CD14-positive monocyte (primary cell): ENCODE measurements at regions not wholly inside any gene's neighbourhood (a gene's known extent, or its start where the extent isn't known, plus 50 kb on each side); places are given as distances from the start of the nearest gene placed in this dataset.

Experiments used
- DNase-seq, 3 donors: peaks; one replicate each; pipeline ENCODE4 v3.0.0-alpha.2; 2011 to 2022
- H2AFZ ChIP-seq: 2 replicates; pipeline ENCODE4 v1.6.0; 2012; ENCODE audit warnings: mild to moderate bottlenecking, low read depth, low read length, inconsistent platforms; ENCODE audit not compliant: insufficient read depth, poor library complexity, severe bottlenecking
- H3K27ac ChIP-seq, 2 donors: 1 replicate in 1 of 2; 2 replicates in 1 of 2; pipeline ENCODE4 v1.5.1; 2012 to 2013; ENCODE audit warnings: low read length in 2 of 2, control low read depth in 1 of 2, inconsistent platforms in 1 of 2, low read depth in 1 of 2, mild to moderate bottlenecking in 1 of 2
- H3K27me3 ChIP-seq, 2 donors: one replicate each; pipeline versions ENCODE4 v1.6.0 to v1.6.1; 2011 to 2013; ENCODE audit warnings: low read length in 2 of 2; ENCODE audit not compliant: control insufficient read depth in 2 of 2, insufficient read depth in 2 of 2
- H3K36me3 ChIP-seq, 2 donors: replicated peaks in 1 of 2; 1 replicate in 1 of 2; 2 replicates in 1 of 2; pipeline versions ENCODE4 v1.5.1 to v1.6.1; 2012 to 2013; ENCODE audit warnings: low read length in 2 of 2, control low read depth in 1 of 2, inconsistent platforms in 1 of 2, mild to moderate bottlenecking in 1 of 2; ENCODE audit not compliant: insufficient read depth in 2 of 2, control insufficient read depth in 1 of 2
- H3K4me1 ChIP-seq, 2 donors: 1 replicate in 1 of 2; 2 replicates in 1 of 2; pipeline versions ENCODE4 v1.5.1 to v1.6.1; 2012 to 2013; ENCODE audit warnings: low read length in 2 of 2, control low read depth in 1 of 2, inconsistent platforms in 1 of 2, mild to moderate bottlenecking in 1 of 2, moderate library complexity in 1 of 2; ENCODE audit not compliant: insufficient read depth in 2 of 2, control insufficient read depth in 1 of 2
- H3K4me2 ChIP-seq: replicated peaks from 2 replicates; pipeline ENCODE3; 2012; ENCODE audit warnings: low read length, moderate library complexity, mild to moderate bottlenecking; ENCODE audit not compliant: poor library complexity, severe bottlenecking; ENCODE audit errors: extremely low read depth
- H3K4me3 ChIP-seq, 3 experiments: fragments of 200-600 bp in 1 of 3; sonication (generic) in 1 of 3; replicated peaks in 1 of 3; 1 replicate in 2 of 3; 2 replicates in 1 of 3; pipeline ENCODE4 v1.5.1; 2011 to 2013; ENCODE audit warnings: low read length in 3 of 3, mild to moderate bottlenecking in 3 of 3, control low read depth in 2 of 3, low read depth in 2 of 3, inconsistent platforms in 1 of 3, moderate library complexity in 1 of 3
- H3K79me2 ChIP-seq: 2 replicates; pipeline ENCODE4 v1.6.0; 2012; ENCODE audit warnings: mild to moderate bottlenecking, control low read depth, inconsistent platforms, low read length, moderate library complexity; ENCODE audit not compliant: insufficient read depth
- H3K9ac ChIP-seq: 2 replicates; pipeline ENCODE4 v1.6.0; 2017; ENCODE audit warnings: low read length, mild to moderate bottlenecking; ENCODE audit not compliant: insufficient read depth, poor library complexity, severe bottlenecking
- H3K9me3 ChIP-seq, 2 donors: replicated peaks in 1 of 2; 1 replicate in 1 of 2; 2 replicates in 1 of 2; pipeline versions ENCODE4 v1.5.1 to v1.6.1; 2012 to 2013; ENCODE audit warnings: low read length in 2 of 2, control low read depth in 1 of 2; ENCODE audit not compliant: control insufficient read depth in 1 of 2, insufficient read depth in 1 of 2
- H4K20me1 ChIP-seq: 2 replicates; pipeline ENCODE4 v1.6.0; 2012; ENCODE audit warnings: mild to moderate bottlenecking, low read length, control low read depth, moderate library complexity; ENCODE audit not compliant: insufficient read depth
- H3K27ac Mint-ChIP-seq, 7 donors: one replicate each; pipeline ENCODE4 v1.8.0; 2020; ENCODE audit warnings: mild to moderate bottlenecking in 7 of 7, mixed read lengths in 7 of 7, moderate library complexity in 6 of 7, inconsistent platforms in 2 of 7
- H3K27me3 Mint-ChIP-seq, 3 donors: one replicate each; pipeline ENCODE4 v1.8.0; 2021 to 2022; ENCODE audit warnings: low read depth in 3 of 3, mild to moderate bottlenecking in 3 of 3, mixed read lengths in 3 of 3, moderate library complexity in 3 of 3, inconsistent platforms in 1 of 3
- H3K36me3 Mint-ChIP-seq, 2 donors: one replicate each; pipeline ENCODE4 v1.8.0; 2020; ENCODE audit warnings: mixed read lengths in 2 of 2, inconsistent platforms in 1 of 2, mild to moderate bottlenecking in 1 of 2
- H3K4me1 Mint-ChIP-seq: one replicate; pipeline ENCODE4 v1.8.0; 2020; ENCODE audit warnings: mild to moderate bottlenecking, mixed read lengths
- H3K4me3 Mint-ChIP-seq, 2 donors: one replicate each; pipeline ENCODE4 v1.8.0; 2020; ENCODE audit warnings: mild to moderate bottlenecking in 2 of 2, mixed read lengths in 2 of 2, moderate library complexity in 1 of 2
- H3K9me3 Mint-ChIP-seq, 7 donors: one replicate each; pipeline ENCODE4 v1.8.0; 2020 to 2022; ENCODE audit warnings: mixed read lengths in 7 of 7, mild to moderate bottlenecking in 6 of 7, moderate library complexity in 6 of 7, inconsistent platforms in 2 of 7
- WGBS: methylation state at CpG from one replicate; pipeline ENCODE4 v1.1.5; 2013; ENCODE audit warnings: missing lambda C conversion rate; ENCODE audit not compliant: insufficient coverage; 5-methylcytosine and 5-hydroxymethylcytosine counted together
- intact Hi-C, 2 donors: fragments of 100-400 bp; cut with micrococcal nuclease; formaldehyde crosslinking; loops; one replicate each; pipeline versions ENCODE4 v1.15.0 to v1.15.1; 2023
- TF ChIP-seq, protein P1 (sequence below): fragments of 200-600 bp; IDR thresholded peaks from one replicate; pipeline ENCODE4 v1.8.0; 2022; ENCODE audit warnings: antibody characterized with exemption, mild to moderate bottlenecking

DNA sequence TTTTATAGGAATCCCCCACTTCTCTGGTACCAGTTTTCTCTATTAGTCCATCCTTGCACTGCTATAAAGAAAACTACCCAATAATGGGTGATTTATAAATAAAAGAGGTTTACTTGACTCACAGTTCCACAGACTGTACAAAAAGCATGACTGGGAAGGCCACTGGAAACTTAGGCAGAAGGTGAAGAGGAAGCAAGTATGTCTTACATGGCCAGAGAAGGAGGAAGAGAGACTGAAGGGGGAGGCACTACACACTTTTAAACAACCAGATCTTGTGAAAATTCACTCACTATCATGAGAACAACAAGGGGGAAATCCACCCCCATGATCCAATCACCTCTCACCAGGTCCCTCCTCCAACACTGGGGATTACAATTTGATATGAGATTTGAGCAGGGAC is 68.9 kb upstream of the GNAZ start:
- Mint-ChIP-seq H3K4me3 (no peak overlapping the region), H3K27ac (no peak overlapping the region)

DNA sequence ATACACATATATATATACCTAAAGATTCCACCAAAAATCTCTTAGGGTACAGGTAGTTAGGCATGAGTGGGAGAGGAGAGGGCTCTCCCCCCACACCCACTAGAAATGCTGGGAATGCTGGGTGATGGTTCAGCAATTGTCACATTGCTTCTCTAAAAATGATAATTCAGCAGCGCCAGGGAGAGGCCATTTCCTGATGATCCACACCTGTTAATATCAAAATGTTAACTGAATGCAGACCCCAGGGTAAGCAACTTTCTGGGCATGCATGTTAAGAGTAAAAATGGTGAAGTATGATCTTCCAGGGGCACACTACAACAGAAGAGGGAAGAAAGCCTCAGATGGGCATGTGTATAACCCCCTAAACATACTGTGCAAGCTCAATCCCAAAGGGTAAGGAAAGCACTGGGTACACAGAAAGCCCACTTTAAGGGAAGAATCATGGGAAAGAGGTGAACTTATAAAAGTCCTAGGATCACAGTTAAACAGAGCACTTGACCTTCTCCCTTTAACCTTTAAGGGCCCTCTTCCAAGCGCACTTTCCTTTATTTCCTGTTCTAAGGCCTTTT is 67.6 kb upstream of the GNAZ start:
- intact Hi-C loops, result no loop called here
- Mint-ChIP-seq H3K27me3 (peaks cover 0 to 24% (median 0%) of the 10 kb centered on the region in 3 donors), H3K9me3 (peaks cover 4 to 13% (median 8%) of the 10 kb centered on the region in 7 donors), H3K4me3 (no peak overlapping the region), H3K27ac (no peak overlapping the region), H3K4me1 (peaks cover 11% of the 10 kb centered on the region), H3K36me3 (no peaks in the 10 kb centered on the region)
- no peak for DNase-seq
- H3K4me3 ChIP-seq, result no peak overlapping the region
- WGBS, result no CpG with 5 or more reads among the region's 2 CpGs
- peaks cover 2 to 4% of the 10 kb centered on the region in 2 donors for H3K9me3 ChIP-seq
- TF ChIP-seq, protein P1, sequence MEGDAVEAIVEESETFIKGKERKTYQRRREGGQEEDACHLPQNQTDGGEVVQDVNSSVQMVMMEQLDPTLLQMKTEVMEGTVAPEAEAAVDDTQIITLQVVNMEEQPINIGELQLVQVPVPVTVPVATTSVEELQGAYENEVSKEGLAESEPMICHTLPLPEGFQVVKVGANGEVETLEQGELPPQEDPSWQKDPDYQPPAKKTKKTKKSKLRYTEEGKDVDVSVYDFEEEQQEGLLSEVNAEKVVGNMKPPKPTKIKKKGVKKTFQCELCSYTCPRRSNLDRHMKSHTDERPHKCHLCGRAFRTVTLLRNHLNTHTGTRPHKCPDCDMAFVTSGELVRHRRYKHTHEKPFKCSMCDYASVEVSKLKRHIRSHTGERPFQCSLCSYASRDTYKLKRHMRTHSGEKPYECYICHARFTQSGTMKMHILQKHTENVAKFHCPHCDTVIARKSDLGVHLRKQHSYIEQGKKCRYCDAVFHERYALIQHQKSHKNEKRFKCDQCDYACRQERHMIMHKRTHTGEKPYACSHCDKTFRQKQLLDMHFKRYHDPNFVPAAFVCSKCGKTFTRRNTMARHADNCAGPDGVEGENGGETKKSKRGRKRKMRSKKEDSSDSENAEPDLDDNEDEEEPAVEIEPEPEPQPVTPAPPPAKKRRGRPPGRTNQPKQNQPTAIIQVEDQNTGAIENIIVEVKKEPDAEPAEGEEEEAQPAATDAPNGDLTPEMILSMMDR, result no peak
- no peaks in the 10 kb centered on the region for H4K20me1 ChIP-seq
- no peak overlapping the region for H3K27ac ChIP-seq
- H3K36me3 ChIP-seq, result no peaks in the 10 kb centered on the region
- no peaks in the 10 kb centered on the region for H3K27me3 ChIP-seq
- H2AFZ ChIP-seq, result no peak overlapping the region
- no peak overlapping the region for H3K4me2 ChIP-seq
- H3K4me1 ChIP-seq, result peaks cover 5 to 14% of the 10 kb centered on the region in 2 donors
- H3K9ac ChIP-seq, result no peak overlapping the region
- H3K79me2 ChIP-seq, result no peaks in the 10 kb centered on the region

More for the DNA sequence above, 68.9 kb upstream of the GNAZ start:
- peaks cover 0 to 24% (median 4%) of the 10 kb centered on the region in 3 donors for H3K27me3 Mint-ChIP-seq
- intact Hi-C loops, result no loop called here
- H3K27ac ChIP-seq, result no peak overlapping the region
- H3K9ac ChIP-seq, result no peak overlapping the region
- H3K9me3 ChIP-seq, result peaks cover 7 to 14% of the 10 kb centered on the region in 2 donors
- H3K27me3 ChIP-seq, result peaks cover 0 to 2% of the 10 kb centered on the region in 2 donors
- no peaks in the 10 kb centered on the region for H3K36me3 Mint-ChIP-seq
- peak in 1 of 3 donors; percentile 44 for DNase-seq
- H3K4me1 ChIP-seq, result peaks cover 5 to 14% of the 10 kb centered on the region in 2 donors
- H3K79me2 ChIP-seq, result no peaks in the 10 kb centered on the region
- peaks cover 11% of the 10 kb centered on the region for H3K4me1 Mint-ChIP-seq
- H2AFZ ChIP-seq, result no peak overlapping the region
- no peak overlapping the region for H3K4me2 ChIP-seq
- H4K20me1 ChIP-seq, result no peaks in the 10 kb centered on the region
- H3K36me3 ChIP-seq, result no peaks in the 10 kb centered on the region
- no peak overlapping the region for H3K4me3 ChIP-seq
- H3K9me3 Mint-ChIP-seq, result peaks cover 12 to 25% (median 19%) of the 10 kb centered on the region in 7 donors
- TF ChIP-seq, protein P1, result no peak
